A673 (cell line): ENCODE measurements at regions not wholly inside any gene's neighbourhood (a gene's known extent, or its start where the extent isn't known, plus 50 kb on each side); places are given as distances from the start of the nearest gene placed in this dataset.

Experiments
- BruUV-seq: library from RNA; stranded (reverse); fragments of 400-500 nt; replicated peaks from 2 replicates; lab custom pipeline; 2021; lab: Mats Ljungman, UMichigan
- CTCF ChIA-PET: fragments of 300-600 bp; sonication (Branson Sonifier 250); formaldehyde crosslinking; loops from one replicate; lab custom pipeline; 2022; ENCODE audit warnings: antibody characterized with exemption; lab: Charles Lee
- POLR2A ChIA-PET: fragments of 300-600 bp; sonication (Branson Sonifier 250); formaldehyde crosslinking; loops from one replicate; lab custom pipeline; 2022; ENCODE audit warnings: antibody characterized with exemption; ENCODE audit not compliant: low non-redundant PET; lab: Charles Lee
- DNase-seq: peaks from one replicate; pipeline ENCODE4 v3.0.0-alpha.2; 2015; ENCODE audit warnings: low spot score
- H3K27ac ChIP-seq: fragments of 200-600 bp; sonication (generic); 2 replicates; pipeline ENCODE4 v1.5.1; 2016; ENCODE audit warnings: mixed run types, low read depth, mild to moderate bottlenecking, mixed read lengths, antibody characterized with exemption, low read length; ENCODE audit not compliant: poor library complexity, severe bottlenecking
- H3K27me3 ChIP-seq: fragments of 200-600 bp; sonication (generic); replicated peaks from 2 replicates; pipeline ENCODE4 v1.6.1; 2017; ENCODE audit warnings: mixed run types, low read depth, mild to moderate bottlenecking, mixed read lengths, antibody characterized with exemption, low read length; ENCODE audit not compliant: insufficient read depth, poor library complexity
- H3K36me3 ChIP-seq: fragments of 200-600 bp; sonication (generic); 2 replicates; pipeline ENCODE4 v1.6.1; 2016; ENCODE audit warnings: mixed run types, mild to moderate bottlenecking, mixed read lengths, antibody characterized with exemption, low read length; ENCODE audit not compliant: insufficient read depth, poor library complexity, severe bottlenecking
- H3K4me1 ChIP-seq: fragments of 200-600 bp; sonication (generic); 2 replicates; pipeline ENCODE4 v1.6.1; 2017; ENCODE audit warnings: mixed run types, mild to moderate bottlenecking, mixed read lengths, antibody characterized with exemption, low read length; ENCODE audit not compliant: insufficient read depth, poor library complexity, severe bottlenecking
- H3K4me3 ChIP-seq: fragments of 200-600 bp; sonication (generic); 2 replicates; pipeline ENCODE4 v1.5.1; 2016; ENCODE audit warnings: low read depth, mixed run types, mild to moderate bottlenecking, mixed read lengths, low read length; ENCODE audit not compliant: poor library complexity, severe bottlenecking
- H3K9me3 ChIP-seq: fragments of 200-600 bp; sonication (generic); 2 replicates; pipeline ENCODE4 v1.6.1; 2016; ENCODE audit warnings: mixed run types, low read depth, mild to moderate bottlenecking, mixed read lengths, antibody characterized with exemption, low read length; ENCODE audit not compliant: poor library complexity, severe bottlenecking
- CTCF ChIP-seq: fragments of 300-800, 200-600 bp; sonication (generic); conservative IDR thresholded peaks from 2 replicates; pipeline ENCODE4 v1.5.1; 2017; ENCODE audit warnings: low read depth, mild to moderate bottlenecking, antibody characterized with exemption, low read length, moderate library complexity, mixed read lengths
- EZH2 ChIP-seq: fragments of 200-600 bp; sonication (generic); IDR thresholded peaks from 2 replicates; pipeline ENCODE4 v1.6.1; 2017; ENCODE audit warnings: borderline replicate concordance, low read depth, mild to moderate bottlenecking, mixed read lengths, antibody characterized with exemption, low read length; ENCODE audit not compliant: poor library complexity, severe bottlenecking
- intact Hi-C: fragments of 100-400 bp; cut with micrococcal nuclease; formaldehyde crosslinking; loops from one replicate; pipeline ENCODE4 v1.10.0; 2022; ENCODE audit not compliant: unreplicated experiment

GRCh38 chr1:55679971-55680370, 464.8 kb upstream of the USP24 start:
- H3K27me3 ChIP-seq, result no peaks in the 10 kb centered on the region
- ChIA-PET CTCF (no interaction called here), POLR2A (no interaction called here)
- H3K4me3 ChIP-seq, result no peak overlapping the region
- BruUV-seq, result no TSS peak
- no peak for DNase-seq
- H3K9me3 ChIP-seq, result no peaks in the 10 kb centered on the region
- no peak overlapping the region for H3K27ac ChIP-seq
- TF ChIP-seq CTCF (no peak), EZH2 (no peak)
- H3K36me3 ChIP-seq, result no peaks in the 10 kb centered on the region
- no peaks in the 10 kb centered on the region for H3K4me1 ChIP-seq
- intact Hi-C loops, result no loop called here

GRCh38 chr1:55673416-55673815, 458.3 kb upstream of the USP24 start:
- TF ChIP-seq CTCF (no peak), EZH2 (no peak)
- no peaks in the 10 kb centered on the region for H3K4me1 ChIP-seq
- CTCF ChIA-PET, result no interaction called here
- intact Hi-C loops, result no loop called here
- no peaks in the 10 kb centered on the region for H3K36me3 ChIP-seq
- no peak overlapping the region for H3K27ac ChIP-seq
- BruUV-seq, result no TSS peak
- DNase-seq, result no peak
- H3K4me3 ChIP-seq, result no peak overlapping the region
- no peaks in the 10 kb centered on the region for H3K9me3 ChIP-seq
- H3K27me3 ChIP-seq, result no peaks in the 10 kb centered on the region
- POLR2A ChIA-PET, result no interaction called here

- H3K4me1 ChIP-seq, result no peaks in the 10 kb centered on the region
- DNase-seq, result no peak
- ChIA-PET CTCF (no interaction called here), POLR2A (no interaction called here)
- no peaks in the 10 kb centered on the region for H3K36me3 ChIP-seq
- no peaks in the 10 kb centered on the region for H3K27me3 ChIP-seq
- no peak overlapping the region for H3K27ac ChIP-seq
- BruUV-seq, result no TSS peak
- intact Hi-C loops, result no loop called here
- H3K9me3 ChIP-seq, result no peaks in the 10 kb centered on the region
- no peak overlapping the region for H3K4me3 ChIP-seq
- TF ChIP-seq CTCF, result no peak
- no peak for TF ChIP-seq EZH2
Observed at GRCh38 chr1:55670331-55671082, 455.3 kb upstream of the USP24 start.
